GM23338 (cell line): ENCODE measurements at regions not wholly inside any gene's neighbourhood (a gene's known extent, or its start where the extent isn't known, plus 50 kb on each side); places are given as distances from the start of the nearest gene placed in this dataset.

ENCODE experiments used
- ATAC-seq: fragments of 200-7000 bp; cut with Tn5 transposase; 3 replicates; pipeline ENCODE4 v1.9.1; 2020
- DNase-seq: peaks from one replicate; pipeline ENCODE4 v3.0.0-alpha.2; 2015; ENCODE audit warnings: low spot score
- H2AFZ ChIP-seq: fragments of 200-600 bp; sonication (generic); 2 replicates; pipeline ENCODE4 v1.8.0; 2016; ENCODE audit warnings: antibody characterized with exemption, mild to moderate bottlenecking, moderate library complexity
- H3F3A ChIP-seq: fragments of 200-600 bp; sonication (generic); replicated peaks from 2 replicates; pipeline ENCODE4 v1.8.0; 2017; ENCODE audit warnings: antibody characterized with exemption, mixed run types, low read depth
- H3K27ac ChIP-seq: fragments of 200-600 bp; sonication (generic); 2 replicates; pipeline ENCODE4 v1.6.1; 2016; ENCODE audit warnings: low read depth
- H3K27me3 ChIP-seq: fragments of 200-600 bp; sonication (generic); 2 replicates; pipeline ENCODE4 v1.8.0; 2016; ENCODE audit warnings: mild to moderate bottlenecking, mixed run types, moderate library complexity; ENCODE audit not compliant: insufficient read depth
- H3K36me3 ChIP-seq: fragments of 200-600 bp; sonication (generic); 2 replicates; pipeline ENCODE4 v1.8.0; 2016; ENCODE audit warnings: mild to moderate bottlenecking; ENCODE audit not compliant: insufficient read depth
- H3K4me1 ChIP-seq: fragments of 200-600 bp; sonication (generic); 2 replicates; pipeline ENCODE4 v1.8.0; 2016; ENCODE audit warnings: mild to moderate bottlenecking, moderate library complexity; ENCODE audit not compliant: insufficient read depth
- H3K4me2 ChIP-seq: fragments of 200-600 bp; sonication (generic); 2 replicates; pipeline ENCODE4 v1.7.1; 2017; ENCODE audit warnings: mixed run types
- H3K4me3 ChIP-seq: fragments of 200-600 bp; sonication (generic); 2 replicates; pipeline ENCODE4 v1.6.1; 2016; ENCODE audit warnings: mixed run types
- H3K79me2 ChIP-seq: fragments of 200-600 bp; sonication (generic); replicated peaks from 2 replicates; pipeline ENCODE4 v1.8.0; 2017; ENCODE audit warnings: mild to moderate bottlenecking; ENCODE audit not compliant: insufficient read depth
- H3K9me2 ChIP-seq: fragments of 200-600 bp; sonication (generic); 2 replicates; pipeline ENCODE4 v1.8.0; 2017; ENCODE audit not compliant: insufficient read depth
- H4K20me1 ChIP-seq: fragments of 200-600 bp; sonication (generic); replicated peaks from 2 replicates; pipeline ENCODE4 v1.8.0; 2017; ENCODE audit warnings: mild to moderate bottlenecking; ENCODE audit not compliant: insufficient read depth
- H3K27ac Mint-ChIP-seq: 2 replicates; pipeline ENCODE4 v1.8.0; 2020; ENCODE audit warnings: inconsistent platforms, mild to moderate bottlenecking, moderate library complexity, mixed read lengths
- H3K27me3 Mint-ChIP-seq: 3 replicates; pipeline ENCODE4 v1.8.0; 2022; ENCODE audit warnings: low read depth, mild to moderate bottlenecking, moderate library complexity, mixed read lengths, inconsistent platforms; ENCODE audit not compliant: insufficient read depth, poor library complexity
- H3K36me3 Mint-ChIP-seq: 3 replicates; pipeline ENCODE4 v1.8.0; 2021; ENCODE audit warnings: low read depth, mild to moderate bottlenecking, inconsistent platforms, moderate library complexity, mixed read lengths
- H3K4me1 Mint-ChIP-seq: 3 replicates; pipeline ENCODE4 v1.8.0; 2020; ENCODE audit warnings: mild to moderate bottlenecking, inconsistent platforms, mixed read lengths
- H3K4me3 Mint-ChIP-seq: 3 replicates; pipeline ENCODE4 v1.8.0; 2021; ENCODE audit warnings: moderate library complexity, mild to moderate bottlenecking, inconsistent platforms, mixed read lengths
- H3K9me3 Mint-ChIP-seq: 3 replicates; pipeline ENCODE4 v1.8.0; 2020; ENCODE audit warnings: moderate library complexity, mild to moderate bottlenecking, inconsistent platforms, mixed read lengths
- CREB1 ChIP-seq: fragments of 250-450 bp; sonication (Bioruptor Pico); IDR thresholded peaks from 2 replicates; pipeline ENCODE4 v1.5.0; 2020; ENCODE audit warnings: low read depth, mild to moderate bottlenecking, moderate library complexity
- EZH2phosphoT487 ChIP-seq: fragments of 200-600 bp; sonication (generic); IDR thresholded peaks from one replicate; pipeline ENCODE4 v1.8.1; 2018; ENCODE audit warnings: antibody characterized with exemption; ENCODE audit not compliant: unreplicated experiment
- JUNB ChIP-seq: IDR thresholded peaks from one replicate; pipeline ENCODE4 v1.6.1; 2016; ENCODE audit warnings: antibody characterized with exemption; ENCODE audit not compliant: unreplicated experiment
- NANOG ChIP-seq: IDR thresholded peaks from 2 replicates; pipeline ENCODE4 v1.6.1; 2016; ENCODE audit warnings: antibody characterized with exemption, borderline replicate concordance
- ZNF114 ChIP-seq: fragments of 250-450 bp; sonication (Bioruptor Pico); IDR thresholded peaks from 2 replicates; pipeline ENCODE4 v1.5.0; 2020; ENCODE audit warnings: mild to moderate bottlenecking, moderate library complexity
- ZNF331 ChIP-seq: fragments of 250-450 bp; sonication (Bioruptor Pico); IDR thresholded peaks from 2 replicates; pipeline ENCODE4 v1.5.0; 2020; ENCODE audit warnings: low read depth, mild to moderate bottlenecking, moderate library complexity
- TF ChIP-seq, protein P1 (sequence below): IDR thresholded peaks from 2 replicates; pipeline ENCODE4 v1.6.1; 2016; ENCODE audit warnings: antibody characterized with exemption
- TF ChIP-seq, protein P2 (sequence below): IDR thresholded peaks from one replicate; pipeline ENCODE4 v1.6.1; 2018; ENCODE audit warnings: antibody characterized with exemption; ENCODE audit not compliant: unreplicated experiment
- TF ChIP-seq, protein P3 (sequence below), 2 experiments: fragments of 200-600 bp in 1 of 2; sonication (generic) in 1 of 2; conservative IDR thresholded peaks; 2 replicates each; pipeline versions ENCODE4 v1.5.1 to v1.6.1; 2016 to 2017; ENCODE audit warnings: antibody characterized with exemption in 2 of 2, low read depth in 2 of 2, mild to moderate bottlenecking in 2 of 2, moderate library complexity in 1 of 2

DNA sequence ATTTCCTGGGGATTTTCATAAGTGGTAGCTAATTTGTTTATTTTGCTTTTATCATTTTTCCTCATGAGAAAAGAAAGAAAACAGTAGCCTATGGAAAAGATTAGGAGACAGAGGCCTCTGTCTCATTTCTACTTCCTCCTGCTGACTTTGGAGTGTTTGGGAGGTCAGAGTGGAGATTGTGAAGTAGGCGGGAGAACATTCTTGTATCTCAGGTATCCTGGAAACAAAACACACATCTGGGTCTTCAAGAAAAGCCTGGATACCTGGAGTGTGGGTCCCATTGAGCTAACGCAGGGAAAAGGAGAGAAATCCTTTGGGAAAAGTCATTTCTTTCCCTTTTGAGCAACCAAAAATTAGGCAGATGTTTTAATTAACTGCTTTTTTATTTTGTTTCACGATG, 161.5 kb upstream of the DMAC1 start:
- Histone ChIP-seq H3K9me2 (no peaks in the 10 kb centered on the region), H3K79me2 (no peaks in the 10 kb centered on the region), H4K20me1 (no peaks in the 10 kb centered on the region; the same call in 1 of the 2 replicates), H3K36me3 (no peaks in the 10 kb centered on the region), H3F3A (no peaks in the 10 kb centered on the region), H2AFZ (no peak overlapping the region; the same call in 1 of the 2 replicates), H3K27me3 (no peaks in the 10 kb centered on the region), H3K4me3 (no peak overlapping the region), H3K4me2 (no peak overlapping the region), H3K27ac (no peak overlapping the region), H3K4me1 (no peaks in the 10 kb centered on the region)
- Mint-ChIP-seq H3K4me1 (peaks cover 10% of the 10 kb centered on the region; the same call in 2 of the 3 replicates), H3K36me3 (no peaks in the 10 kb centered on the region), H3K27me3 (no peaks in the 10 kb centered on the region), H3K27ac (no peak overlapping the region), H3K9me3 (no peaks in the 10 kb centered on the region), H3K4me3 (no peak overlapping the region)
- peak; percentile 47; the same call in 2 of the 3 replicates for ATAC-seq
- TF ChIP-seq JUNB (no peak), CREB1 (CRISPR knock-in tag) (no peak), EZH2phosphoT487 (no peak)
- TF ChIP-seq, protein P1, sequence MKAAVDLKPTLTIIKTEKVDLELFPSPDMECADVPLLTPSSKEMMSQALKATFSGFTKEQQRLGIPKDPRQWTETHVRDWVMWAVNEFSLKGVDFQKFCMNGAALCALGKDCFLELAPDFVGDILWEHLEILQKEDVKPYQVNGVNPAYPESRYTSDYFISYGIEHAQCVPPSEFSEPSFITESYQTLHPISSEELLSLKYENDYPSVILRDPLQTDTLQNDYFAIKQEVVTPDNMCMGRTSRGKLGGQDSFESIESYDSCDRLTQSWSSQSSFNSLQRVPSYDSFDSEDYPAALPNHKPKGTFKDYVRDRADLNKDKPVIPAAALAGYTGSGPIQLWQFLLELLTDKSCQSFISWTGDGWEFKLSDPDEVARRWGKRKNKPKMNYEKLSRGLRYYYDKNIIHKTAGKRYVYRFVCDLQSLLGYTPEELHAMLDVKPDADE: no peak
- TF ChIP-seq, protein P2, sequence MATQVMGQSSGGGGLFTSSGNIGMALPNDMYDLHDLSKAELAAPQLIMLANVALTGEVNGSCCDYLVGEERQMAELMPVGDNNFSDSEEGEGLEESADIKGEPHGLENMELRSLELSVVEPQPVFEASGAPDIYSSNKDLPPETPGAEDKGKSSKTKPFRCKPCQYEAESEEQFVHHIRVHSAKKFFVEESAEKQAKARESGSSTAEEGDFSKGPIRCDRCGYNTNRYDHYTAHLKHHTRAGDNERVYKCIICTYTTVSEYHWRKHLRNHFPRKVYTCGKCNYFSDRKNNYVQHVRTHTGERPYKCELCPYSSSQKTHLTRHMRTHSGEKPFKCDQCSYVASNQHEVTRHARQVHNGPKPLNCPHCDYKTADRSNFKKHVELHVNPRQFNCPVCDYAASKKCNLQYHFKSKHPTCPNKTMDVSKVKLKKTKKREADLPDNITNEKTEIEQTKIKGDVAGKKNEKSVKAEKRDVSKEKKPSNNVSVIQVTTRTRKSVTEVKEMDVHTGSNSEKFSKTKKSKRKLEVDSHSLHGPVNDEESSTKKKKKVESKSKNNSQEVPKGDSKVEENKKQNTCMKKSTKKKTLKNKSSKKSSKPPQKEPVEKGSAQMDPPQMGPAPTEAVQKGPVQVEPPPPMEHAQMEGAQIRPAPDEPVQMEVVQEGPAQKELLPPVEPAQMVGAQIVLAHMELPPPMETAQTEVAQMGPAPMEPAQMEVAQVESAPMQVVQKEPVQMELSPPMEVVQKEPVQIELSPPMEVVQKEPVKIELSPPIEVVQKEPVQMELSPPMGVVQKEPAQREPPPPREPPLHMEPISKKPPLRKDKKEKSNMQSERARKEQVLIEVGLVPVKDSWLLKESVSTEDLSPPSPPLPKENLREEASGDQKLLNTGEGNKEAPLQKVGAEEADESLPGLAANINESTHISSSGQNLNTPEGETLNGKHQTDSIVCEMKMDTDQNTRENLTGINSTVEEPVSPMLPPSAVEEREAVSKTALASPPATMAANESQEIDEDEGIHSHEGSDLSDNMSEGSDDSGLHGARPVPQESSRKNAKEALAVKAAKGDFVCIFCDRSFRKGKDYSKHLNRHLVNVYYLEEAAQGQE: no peak
- DNase-seq: peak; percentile 32

DNA sequence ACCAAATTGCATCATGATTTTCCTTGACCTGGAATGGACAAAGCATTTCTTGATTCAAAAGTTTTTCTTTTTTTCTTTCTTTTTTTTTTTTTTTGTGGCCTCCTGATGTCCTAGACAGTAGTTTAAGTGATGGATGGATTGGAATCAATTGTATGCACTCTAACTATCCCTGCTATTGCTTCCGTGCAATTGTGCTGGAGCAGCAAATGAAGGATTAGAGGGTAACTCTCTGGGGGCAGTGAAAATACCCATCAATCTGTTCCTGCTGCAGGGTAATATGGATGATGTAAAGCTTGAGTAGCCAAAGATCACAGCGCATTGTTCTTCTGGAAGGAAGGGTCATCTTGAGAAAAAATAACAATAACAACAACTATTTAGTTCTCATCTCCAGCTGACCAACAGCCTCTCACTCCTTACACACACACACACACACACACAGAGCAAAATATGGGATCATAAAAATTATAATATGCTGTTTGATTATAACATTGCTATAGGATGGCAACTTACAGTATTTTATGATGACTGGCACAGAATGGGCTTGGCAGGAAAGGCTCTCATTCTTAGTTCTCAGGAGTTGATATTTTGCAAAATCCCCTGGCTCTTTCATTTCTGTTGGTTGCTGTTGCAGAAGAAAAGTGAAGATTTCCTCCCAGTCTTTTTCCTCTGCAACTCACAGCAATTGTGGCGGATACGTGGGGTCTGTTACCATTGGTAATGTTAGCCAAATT, 160.9 kb upstream of the DMAC1 start:
- no peak overlapping the region for H3K4me3 ChIP-seq
- Mint-ChIP-seq H3K27ac (no peak overlapping the region; the same call in 1 of the 2 replicates), H3K27me3 (no peaks in the 10 kb centered on the region), H3K9me3 (no peaks in the 10 kb centered on the region), H3K4me1 (peaks cover 10% of the 10 kb centered on the region; the same call in 2 of the 3 replicates), H3K36me3 (no peaks in the 10 kb centered on the region), H3K4me3 (no peak overlapping the region)
- no peaks in the 10 kb centered on the region for H3K36me3 ChIP-seq
- H2AFZ ChIP-seq: no peak overlapping the region; the same call in 1 of the 2 replicates
- no peaks in the 10 kb centered on the region for H3K79me2 ChIP-seq
- no peaks in the 10 kb centered on the region for H3K4me1 ChIP-seq
- no peaks in the 10 kb centered on the region for H3K9me2 ChIP-seq
- DNase-seq: no peak
- H3K27ac ChIP-seq: no peak overlapping the region
- H3K4me2 ChIP-seq: no peak overlapping the region
- H3F3A ChIP-seq: no peaks in the 10 kb centered on the region
- H4K20me1 ChIP-seq: no peaks in the 10 kb centered on the region; the same call in 1 of the 2 replicates
- ATAC-seq: no peak
- no peaks in the 10 kb centered on the region for H3K27me3 ChIP-seq
- TF ChIP-seq EZH2phosphoT487: no peak
- TF ChIP-seq ZNF114 (CRISPR knock-in tag): no peak
- no peak for TF ChIP-seq NANOG
- TF ChIP-seq, protein P3, sequence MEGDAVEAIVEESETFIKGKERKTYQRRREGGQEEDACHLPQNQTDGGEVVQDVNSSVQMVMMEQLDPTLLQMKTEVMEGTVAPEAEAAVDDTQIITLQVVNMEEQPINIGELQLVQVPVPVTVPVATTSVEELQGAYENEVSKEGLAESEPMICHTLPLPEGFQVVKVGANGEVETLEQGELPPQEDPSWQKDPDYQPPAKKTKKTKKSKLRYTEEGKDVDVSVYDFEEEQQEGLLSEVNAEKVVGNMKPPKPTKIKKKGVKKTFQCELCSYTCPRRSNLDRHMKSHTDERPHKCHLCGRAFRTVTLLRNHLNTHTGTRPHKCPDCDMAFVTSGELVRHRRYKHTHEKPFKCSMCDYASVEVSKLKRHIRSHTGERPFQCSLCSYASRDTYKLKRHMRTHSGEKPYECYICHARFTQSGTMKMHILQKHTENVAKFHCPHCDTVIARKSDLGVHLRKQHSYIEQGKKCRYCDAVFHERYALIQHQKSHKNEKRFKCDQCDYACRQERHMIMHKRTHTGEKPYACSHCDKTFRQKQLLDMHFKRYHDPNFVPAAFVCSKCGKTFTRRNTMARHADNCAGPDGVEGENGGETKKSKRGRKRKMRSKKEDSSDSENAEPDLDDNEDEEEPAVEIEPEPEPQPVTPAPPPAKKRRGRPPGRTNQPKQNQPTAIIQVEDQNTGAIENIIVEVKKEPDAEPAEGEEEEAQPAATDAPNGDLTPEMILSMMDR (conservative IDR thresholded peaks at IDR 0.05; ENCODE audit: low read depth in 2 of 2): no peak
- no peak for TF ChIP-seq JUNB
- no peak for TF ChIP-seq CREB1 (CRISPR knock-in tag)
- TF ChIP-seq, protein P1: no peak
- TF ChIP-seq, protein P2: no peak
- no peak for TF ChIP-seq ZNF331 (CRISPR knock-in tag)
